ENCODE measurements at regions not wholly inside any gene's neighbourhood (a gene's known extent, or its start where the extent isn't known, plus 50 kb on each side); places are given as distances from the start of the nearest gene placed in this dataset.

- no peaks in the 10 kb centered on the region for H3K36me3 ChIP-seq (ENCODE audit: control insufficient read depth in 1 of 2, insufficient read depth in 2 of 2, low read length in 2 of 2)
- H3K27ac ChIP-seq (ENCODE audit: low read length) = peak overlapping the region; percentile 74
- H3K4me3 ChIP-seq (ENCODE audit: low read depth in 1 of 2, low read length in 2 of 2) = no peak overlapping the region
- H3K9me3 ChIP-seq (ENCODE audit: control insufficient read depth in 1 of 2, low read length in 2 of 2) = no peaks in the 10 kb centered on the region
- H3K4me1 ChIP-seq (ENCODE audit: control insufficient read depth in 1 of 2, insufficient read depth in 2 of 2, low read length in 2 of 2) = peaks cover 3 to 24% of the 10 kb centered on the region in 2 donors
- no peaks in the 10 kb centered on the region for H3K27me3 ChIP-seq (ENCODE audit: low read depth, low read length)
Measured at GRCh38 chr6:169142538-169142844, 111.2 kb downstream of the THBS2 start.

GRCh38 chr6:169141671-169142537, 111.7 kb downstream of the THBS2 start:
- Histone ChIP-seq H3K27me3 (ENCODE audit: low read depth, low read length) (no peaks in the 10 kb centered on the region), H3K4me3 (ENCODE audit: low read depth in 1 of 2, low read length in 2 of 2) (no peak overlapping the region), H3K36me3 (ENCODE audit: control insufficient read depth in 1 of 2, insufficient read depth in 2 of 2, low read length in 2 of 2) (no peaks in the 10 kb centered on the region), H3K27ac (ENCODE audit: low read length) (peak overlapping the region; percentile 74), H3K9me3 (ENCODE audit: control insufficient read depth in 1 of 2, low read length in 2 of 2) (no peaks in the 10 kb centered on the region), H3K4me1 (ENCODE audit: control insufficient read depth in 1 of 2, insufficient read depth in 2 of 2, low read length in 2 of 2) (peaks cover 3 to 24% of the 10 kb centered on the region in 2 donors)

- H3K27me3 ChIP-seq (ENCODE audit: low read depth, low read length) = no peaks in the 10 kb centered on the region
- no peak overlapping the region for H3K27ac ChIP-seq (ENCODE audit: low read length)
- no peak overlapping the region for H3K4me3 ChIP-seq (ENCODE audit: low read depth in 1 of 2, low read length in 2 of 2)
- H3K4me1 ChIP-seq (ENCODE audit: control insufficient read depth in 1 of 2, insufficient read depth in 2 of 2, low read length in 2 of 2) = peaks cover 3 to 24% of the 10 kb centered on the region in 2 donors
- no peaks in the 10 kb centered on the region for H3K9me3 ChIP-seq (ENCODE audit: control insufficient read depth in 1 of 2, low read length in 2 of 2)
- no peaks in the 10 kb centered on the region for H3K36me3 ChIP-seq (ENCODE audit: control insufficient read depth in 1 of 2, insufficient read depth in 2 of 2, low read length in 2 of 2)
Measured at GRCh38 chr6:169140986-169141495, 112.6 kb downstream of the THBS2 start.

DNA sequence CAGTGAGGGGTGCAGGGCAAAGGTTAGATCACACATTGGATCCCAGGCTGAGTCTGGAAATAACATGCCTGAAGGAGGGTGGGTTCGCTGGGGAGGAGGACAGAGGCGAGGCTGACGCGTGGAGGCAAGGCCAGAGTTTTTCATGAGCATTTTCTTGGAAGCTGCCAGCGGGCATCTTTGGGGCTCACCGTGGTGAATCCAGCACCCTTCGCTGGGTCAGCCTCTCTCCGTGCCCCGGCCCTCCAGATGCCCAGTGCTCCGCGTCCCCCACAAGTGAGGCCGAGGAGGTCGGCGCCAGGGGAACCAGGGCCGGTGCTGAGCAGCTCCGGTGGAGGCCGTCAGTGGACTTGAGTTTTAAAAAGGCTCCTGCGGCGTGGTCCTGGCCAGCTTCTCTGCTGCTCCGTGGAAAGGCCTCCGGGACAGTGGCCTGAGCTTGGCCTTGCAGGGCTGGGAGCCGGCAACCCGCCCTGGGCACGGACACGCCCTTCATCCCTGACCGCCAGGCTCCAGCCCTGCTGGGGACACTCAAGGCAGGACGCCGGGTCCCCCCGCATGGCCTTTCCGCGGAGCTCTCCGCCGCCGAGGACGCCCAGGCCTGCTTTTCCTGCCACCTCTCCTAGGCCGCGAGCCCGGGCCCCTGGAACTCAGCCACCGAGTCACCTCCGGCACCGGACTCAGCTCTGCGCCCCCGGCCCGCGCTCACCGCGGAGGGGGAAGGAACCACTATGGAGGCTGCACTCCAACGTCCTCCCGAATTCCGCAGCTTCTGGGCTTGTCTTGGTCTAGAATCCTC, 114.3 kb downstream of the THBS2 start:
- H3K27ac ChIP-seq (ENCODE audit: low read length) = no peak overlapping the region
- no peaks in the 10 kb centered on the region for H3K9me3 ChIP-seq (ENCODE audit: control insufficient read depth in 1 of 2, low read length in 2 of 2)
- no peaks in the 10 kb centered on the region for H3K27me3 ChIP-seq (ENCODE audit: low read depth, low read length)
- peaks cover 3 to 14% of the 10 kb centered on the region in 2 donors for H3K4me1 ChIP-seq (ENCODE audit: control insufficient read depth in 1 of 2, insufficient read depth in 2 of 2, low read length in 2 of 2)
- no peaks in the 10 kb centered on the region for H3K36me3 ChIP-seq (ENCODE audit: control insufficient read depth in 1 of 2, insufficient read depth in 2 of 2, low read length in 2 of 2)
- H3K4me3 ChIP-seq (ENCODE audit: low read depth in 1 of 2, low read length in 2 of 2) = no peak overlapping the region

GRCh38 chr6:169132352-169132940, 121.2 kb downstream of the THBS2 start:
- H3K27me3 ChIP-seq (ENCODE audit: low read depth, low read length) = no peaks in the 10 kb centered on the region
- peaks cover 0 to 17% of the 10 kb centered on the region in 2 donors for H3K4me1 ChIP-seq (ENCODE audit: control insufficient read depth in 1 of 2, insufficient read depth in 2 of 2, low read length in 2 of 2)
- no peaks in the 10 kb centered on the region for H3K36me3 ChIP-seq (ENCODE audit: control insufficient read depth in 1 of 2, insufficient read depth in 2 of 2, low read length in 2 of 2)
- no peak overlapping the region for H3K4me3 ChIP-seq (ENCODE audit: low read depth in 1 of 2, low read length in 2 of 2)
- H3K9me3 ChIP-seq (ENCODE audit: control insufficient read depth in 1 of 2, low read length in 2 of 2) = peaks cover 0 to 8% of the 10 kb centered on the region in 2 donors
- no peak overlapping the region for H3K27ac ChIP-seq (ENCODE audit: low read length)

- Histone ChIP-seq H3K4me3 (ENCODE audit: low read depth in 1 of 2, low read length in 2 of 2) (no peak overlapping the region), H3K27ac (ENCODE audit: low read length) (no peak overlapping the region), H3K4me1 (ENCODE audit: control insufficient read depth in 1 of 2, insufficient read depth in 2 of 2, low read length in 2 of 2) (peaks cover 0 to 17% of the 10 kb centered on the region in 2 donors), H3K27me3 (ENCODE audit: low read depth, low read length) (no peaks in the 10 kb centered on the region), H3K9me3 (ENCODE audit: control insufficient read depth in 1 of 2, low read length in 2 of 2) (peaks cover 0 to 8% of the 10 kb centered on the region in 2 donors), H3K36me3 (ENCODE audit: control insufficient read depth in 1 of 2, insufficient read depth in 2 of 2, low read length in 2 of 2) (no peaks in the 10 kb centered on the region)
Measured at GRCh38 chr6:169131390-169131789, 122.3 kb downstream of the THBS2 start.

DNA sequence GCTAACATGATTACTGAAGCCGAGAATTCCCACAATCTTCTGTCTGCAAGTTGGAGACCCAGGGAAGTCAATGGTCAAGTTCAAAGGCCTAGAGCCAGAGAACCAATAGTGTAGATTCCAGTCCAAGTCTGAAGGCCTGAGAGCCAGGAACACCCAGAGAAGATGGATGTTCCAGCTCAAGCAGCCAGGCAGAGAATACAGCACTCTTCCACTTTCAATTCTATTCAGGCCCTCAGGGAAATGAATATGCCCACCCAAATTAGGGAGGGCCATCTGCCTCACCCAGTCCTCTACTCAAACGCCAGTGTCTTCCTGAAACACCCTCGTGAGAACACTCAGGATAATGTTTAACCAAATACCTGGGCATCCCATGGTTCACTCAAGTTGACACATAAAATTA, 123.5 kb downstream of the THBS2 start:
- Histone ChIP-seq H3K9me3 (ENCODE audit: control insufficient read depth in 1 of 2, low read length in 2 of 2) (peaks cover 0 to 8% of the 10 kb centered on the region in 2 donors), H3K36me3 (ENCODE audit: control insufficient read depth in 1 of 2, insufficient read depth in 2 of 2, low read length in 2 of 2) (no peaks in the 10 kb centered on the region), H3K4me1 (ENCODE audit: control insufficient read depth in 1 of 2, insufficient read depth in 2 of 2, low read length in 2 of 2) (peaks cover 0 to 17% of the 10 kb centered on the region in 2 donors), H3K4me3 (ENCODE audit: low read depth in 1 of 2, low read length in 2 of 2) (no peak overlapping the region), H3K27ac (ENCODE audit: low read length) (no peak overlapping the region), H3K27me3 (ENCODE audit: low read depth, low read length) (no peaks in the 10 kb centered on the region)

GRCh38 chr6:169121013-169121412, 132.6 kb downstream of the THBS2 start:
- Histone ChIP-seq H3K4me3 (ENCODE audit: low read depth in 1 of 2, low read length in 2 of 2) (no peak overlapping the region), H3K9me3 (ENCODE audit: control insufficient read depth in 1 of 2, low read length in 2 of 2) (no peaks in the 10 kb centered on the region), H3K27ac (ENCODE audit: low read length) (no peak overlapping the region), H3K36me3 (ENCODE audit: control insufficient read depth in 1 of 2, insufficient read depth in 2 of 2, low read length in 2 of 2) (no peaks in the 10 kb centered on the region), H3K4me1 (ENCODE audit: control insufficient read depth in 1 of 2, insufficient read depth in 2 of 2, low read length in 2 of 2) (no peaks in the 10 kb centered on the region), H3K27me3 (ENCODE audit: low read depth, low read length) (no peaks in the 10 kb centered on the region)

GRCh38 chr6:169119669-169120068, 134.0 kb downstream of the THBS2 start:
- Histone ChIP-seq H3K36me3 (ENCODE audit: control insufficient read depth in 1 of 2, insufficient read depth in 2 of 2, low read length in 2 of 2) (no peaks in the 10 kb centered on the region), H3K4me3 (ENCODE audit: low read depth in 1 of 2, low read length in 2 of 2) (no peak overlapping the region), H3K27ac (ENCODE audit: low read length) (no peak overlapping the region), H3K27me3 (ENCODE audit: low read depth, low read length) (no peaks in the 10 kb centered on the region), H3K9me3 (ENCODE audit: control insufficient read depth in 1 of 2, low read length in 2 of 2) (no peaks in the 10 kb centered on the region), H3K4me1 (ENCODE audit: control insufficient read depth in 1 of 2, insufficient read depth in 2 of 2, low read length in 2 of 2) (no peaks in the 10 kb centered on the region)

DNA sequence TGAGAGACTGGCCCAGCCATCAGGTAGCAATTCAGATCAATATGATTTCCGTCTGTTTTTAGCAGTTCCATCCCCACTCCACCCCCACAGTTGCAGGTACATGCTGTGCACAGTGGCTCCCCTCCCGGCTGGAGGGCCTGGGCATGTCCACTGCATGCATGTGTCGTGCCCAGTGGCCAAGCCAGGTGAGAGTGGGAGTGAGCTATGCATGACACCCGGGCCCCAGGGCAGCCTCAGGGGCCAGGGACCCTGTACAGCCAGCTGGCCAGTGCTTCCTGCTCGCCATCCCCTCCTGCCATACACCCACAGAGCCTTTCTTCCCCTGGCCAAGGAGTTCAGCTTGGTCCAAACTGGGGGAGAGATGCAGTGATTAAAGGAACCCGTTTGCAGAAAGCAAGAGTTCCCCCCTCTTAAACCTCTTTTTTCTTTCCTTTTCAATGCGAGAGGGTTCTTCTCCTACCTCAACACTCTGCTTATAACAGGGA, 135.3 kb downstream of the THBS2 start:
- Histone ChIP-seq H3K4me3 (ENCODE audit: low read depth in 1 of 2, low read length in 2 of 2) (no peak overlapping the region), H3K36me3 (ENCODE audit: control insufficient read depth in 1 of 2, insufficient read depth in 2 of 2, low read length in 2 of 2) (no peaks in the 10 kb centered on the region), H3K9me3 (ENCODE audit: control insufficient read depth in 1 of 2, low read length in 2 of 2) (no peaks in the 10 kb centered on the region), H3K27me3 (ENCODE audit: low read depth, low read length) (no peaks in the 10 kb centered on the region), H3K4me1 (ENCODE audit: control insufficient read depth in 1 of 2, insufficient read depth in 2 of 2, low read length in 2 of 2) (no peaks in the 10 kb centered on the region), H3K27ac (ENCODE audit: low read length) (no peak overlapping the region)

DNA sequence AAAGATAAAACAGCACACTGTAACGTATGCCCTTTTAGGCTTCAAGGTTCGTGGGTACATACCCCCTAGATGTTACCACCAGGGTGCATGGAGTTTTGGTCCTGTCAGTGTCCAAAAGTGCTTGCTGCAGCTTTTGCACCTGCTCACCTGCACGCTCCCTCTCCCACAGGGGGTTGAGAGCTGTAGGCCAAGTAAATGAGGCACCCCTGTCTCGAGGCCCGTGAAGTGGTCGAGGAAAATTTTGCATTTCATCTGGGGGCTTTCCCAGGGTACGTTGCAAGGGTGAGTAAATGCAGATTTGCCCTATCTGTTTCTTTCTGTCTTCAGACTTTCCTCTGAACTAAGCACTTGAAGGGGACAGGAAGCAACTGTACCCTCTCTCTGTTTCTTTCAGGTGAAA, 136.0 kb downstream of the THBS2 start:
- H3K27me3 ChIP-seq (ENCODE audit: low read depth, low read length) = no peaks in the 10 kb centered on the region
- H3K27ac ChIP-seq (ENCODE audit: low read length) = no peak overlapping the region

More for the DNA sequence above, 136.0 kb downstream of the THBS2 start:
- H3K9me3 ChIP-seq (ENCODE audit: control insufficient read depth in 1 of 2, low read length in 2 of 2) = no peaks in the 10 kb centered on the region
- no peak overlapping the region for H3K4me3 ChIP-seq (ENCODE audit: low read depth in 1 of 2, low read length in 2 of 2)
- H3K36me3 ChIP-seq (ENCODE audit: control insufficient read depth in 1 of 2, insufficient read depth in 2 of 2, low read length in 2 of 2) = no peaks in the 10 kb centered on the region
- no peaks in the 10 kb centered on the region for H3K4me1 ChIP-seq (ENCODE audit: control insufficient read depth in 1 of 2, insufficient read depth in 2 of 2, low read length in 2 of 2)
